ENCODE measurements at regions not wholly inside any gene's neighbourhood (a gene's known extent, or its start where the extent isn't known, plus 50 kb on each side); places are given as distances from the start of the nearest gene placed in this dataset.

DNA sequence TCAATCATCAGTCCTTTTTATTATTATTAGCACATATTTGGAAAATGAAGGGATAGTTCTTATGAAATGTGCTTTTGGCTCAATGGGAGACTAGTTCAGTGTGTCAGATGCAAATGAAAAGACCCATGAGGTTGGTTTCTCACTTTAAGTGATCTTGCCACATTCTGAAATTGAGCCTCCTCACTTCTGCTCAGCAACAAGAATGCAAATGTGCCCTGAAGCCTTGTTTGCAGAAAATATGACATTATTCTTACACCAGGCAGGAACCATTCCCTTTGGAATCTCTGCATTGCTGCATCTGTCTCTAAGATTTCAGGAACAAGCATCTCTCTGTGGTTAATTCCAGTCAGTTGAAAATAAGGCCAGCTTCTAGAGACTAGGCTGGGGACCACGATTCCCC lies 186.1 kb upstream of the PLPP4 start:
- TF ChIP-seq, protein P1, sequence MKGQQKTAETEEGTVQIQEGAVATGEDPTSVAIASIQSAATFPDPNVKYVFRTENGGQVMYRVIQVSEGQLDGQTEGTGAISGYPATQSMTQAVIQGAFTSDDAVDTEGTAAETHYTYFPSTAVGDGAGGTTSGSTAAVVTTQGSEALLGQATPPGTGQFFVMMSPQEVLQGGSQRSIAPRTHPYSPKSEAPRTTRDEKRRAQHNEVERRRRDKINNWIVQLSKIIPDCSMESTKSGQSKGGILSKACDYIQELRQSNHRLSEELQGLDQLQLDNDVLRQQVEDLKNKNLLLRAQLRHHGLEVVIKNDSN (CRISPR knock-in tag; IDR thresholded peaks at IDR 0.05), result no peak
- no peak for TF ChIP-seq FOXJ3 (CRISPR knock-in tag; IDR thresholded peaks at IDR 0.05; ENCODE audit: borderline replicate concordance)
- TF ChIP-seq, protein P2, sequence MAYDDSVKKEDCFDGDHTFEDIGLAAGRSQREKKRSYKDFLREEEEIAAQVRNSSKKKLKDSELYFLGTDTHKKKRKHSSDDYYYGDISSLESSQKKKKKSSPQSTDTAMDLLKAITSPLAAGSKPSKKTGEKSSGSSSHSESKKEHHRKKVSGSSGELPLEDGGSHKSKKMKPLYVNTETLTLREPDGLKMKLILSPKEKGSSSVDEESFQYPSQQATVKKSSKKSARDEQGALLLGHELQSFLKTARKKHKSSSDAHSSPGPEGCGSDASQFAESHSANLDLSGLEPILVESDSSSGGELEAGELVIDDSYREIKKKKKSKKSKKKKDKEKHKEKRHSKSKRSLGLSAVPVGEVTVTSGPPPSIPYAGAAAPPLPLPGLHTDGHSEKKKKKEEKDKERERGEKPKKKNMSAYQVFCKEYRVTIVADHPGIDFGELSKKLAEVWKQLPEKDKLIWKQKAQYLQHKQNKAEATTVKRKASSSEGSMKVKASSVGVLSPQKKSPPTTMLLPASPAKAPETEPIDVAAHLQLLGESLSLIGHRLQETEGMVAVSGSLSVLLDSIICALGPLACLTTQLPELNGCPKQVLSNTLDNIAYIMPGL (CRISPR knock-in tag; IDR thresholded peaks at IDR 0.05), result no peak
- TF ChIP-seq, protein P3, sequence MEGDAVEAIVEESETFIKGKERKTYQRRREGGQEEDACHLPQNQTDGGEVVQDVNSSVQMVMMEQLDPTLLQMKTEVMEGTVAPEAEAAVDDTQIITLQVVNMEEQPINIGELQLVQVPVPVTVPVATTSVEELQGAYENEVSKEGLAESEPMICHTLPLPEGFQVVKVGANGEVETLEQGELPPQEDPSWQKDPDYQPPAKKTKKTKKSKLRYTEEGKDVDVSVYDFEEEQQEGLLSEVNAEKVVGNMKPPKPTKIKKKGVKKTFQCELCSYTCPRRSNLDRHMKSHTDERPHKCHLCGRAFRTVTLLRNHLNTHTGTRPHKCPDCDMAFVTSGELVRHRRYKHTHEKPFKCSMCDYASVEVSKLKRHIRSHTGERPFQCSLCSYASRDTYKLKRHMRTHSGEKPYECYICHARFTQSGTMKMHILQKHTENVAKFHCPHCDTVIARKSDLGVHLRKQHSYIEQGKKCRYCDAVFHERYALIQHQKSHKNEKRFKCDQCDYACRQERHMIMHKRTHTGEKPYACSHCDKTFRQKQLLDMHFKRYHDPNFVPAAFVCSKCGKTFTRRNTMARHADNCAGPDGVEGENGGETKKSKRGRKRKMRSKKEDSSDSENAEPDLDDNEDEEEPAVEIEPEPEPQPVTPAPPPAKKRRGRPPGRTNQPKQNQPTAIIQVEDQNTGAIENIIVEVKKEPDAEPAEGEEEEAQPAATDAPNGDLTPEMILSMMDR (IDR thresholded peaks at IDR 0.05), result no peak
- no peak for TF ChIP-seq NR1H2 (CRISPR knock-in tag; IDR thresholded peaks at IDR 0.05)
- no peak for TF ChIP-seq CBFB (CRISPR knock-in tag; IDR thresholded peaks at IDR 0.05; ENCODE audit: low read depth)
- TF ChIP-seq CREB1 (CRISPR knock-in tag; IDR thresholded peaks at IDR 0.05), result no peak
- TF ChIP-seq, protein P4, sequence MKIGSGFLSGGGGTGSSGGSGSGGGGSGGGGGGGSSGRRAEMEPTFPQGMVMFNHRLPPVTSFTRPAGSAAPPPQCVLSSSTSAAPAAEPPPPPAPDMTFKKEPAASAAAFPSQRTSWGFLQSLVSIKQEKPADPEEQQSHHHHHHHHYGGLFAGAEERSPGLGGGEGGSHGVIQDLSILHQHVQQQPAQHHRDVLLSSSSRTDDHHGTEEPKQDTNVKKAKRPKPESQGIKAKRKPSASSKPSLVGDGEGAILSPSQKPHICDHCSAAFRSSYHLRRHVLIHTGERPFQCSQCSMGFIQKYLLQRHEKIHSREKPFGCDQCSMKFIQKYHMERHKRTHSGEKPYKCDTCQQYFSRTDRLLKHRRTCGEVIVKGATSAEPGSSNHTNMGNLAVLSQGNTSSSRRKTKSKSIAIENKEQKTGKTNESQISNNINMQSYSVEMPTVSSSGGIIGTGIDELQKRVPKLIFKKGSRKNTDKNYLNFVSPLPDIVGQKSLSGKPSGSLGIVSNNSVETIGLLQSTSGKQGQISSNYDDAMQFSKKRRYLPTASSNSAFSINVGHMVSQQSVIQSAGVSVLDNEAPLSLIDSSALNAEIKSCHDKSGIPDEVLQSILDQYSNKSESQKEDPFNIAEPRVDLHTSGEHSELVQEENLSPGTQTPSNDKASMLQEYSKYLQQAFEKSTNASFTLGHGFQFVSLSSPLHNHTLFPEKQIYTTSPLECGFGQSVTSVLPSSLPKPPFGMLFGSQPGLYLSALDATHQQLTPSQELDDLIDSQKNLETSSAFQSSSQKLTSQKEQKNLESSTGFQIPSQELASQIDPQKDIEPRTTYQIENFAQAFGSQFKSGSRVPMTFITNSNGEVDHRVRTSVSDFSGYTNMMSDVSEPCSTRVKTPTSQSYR (CRISPR knock-in tag; IDR thresholded peaks at IDR 0.05), result no peak
- TF ChIP-seq SP1 (CRISPR knock-in tag; conservative IDR thresholded peaks at IDR 0.05), result no peak
- TF ChIP-seq ZNF317 (CRISPR knock-in tag; IDR thresholded peaks at IDR 0.05; ENCODE audit: borderline replicate concordance, low read depth), result no peak
- TF ChIP-seq, protein P5, sequence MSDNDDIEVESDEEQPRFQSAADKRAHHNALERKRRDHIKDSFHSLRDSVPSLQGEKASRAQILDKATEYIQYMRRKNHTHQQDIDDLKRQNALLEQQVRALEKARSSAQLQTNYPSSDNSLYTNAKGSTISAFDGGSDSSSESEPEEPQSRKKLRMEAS (CRISPR knock-in tag; IDR thresholded peaks at IDR 0.05), result no peak
- no peak for TF ChIP-seq ZNF232 (CRISPR knock-in tag; IDR thresholded peaks at IDR 0.05)
